22Rv1 (cell line): ENCODE measurements at regions not wholly inside any gene's neighbourhood (a gene's known extent, or its start where the extent isn't known, plus 50 kb on each side); places are given as distances from the start of the nearest gene placed in this dataset.

Experiments used
- CTCF ChIP-seq: fragments of 450-650 bp; IDR thresholded peaks from 2 replicates; pipeline ENCODE4 v1.5.1; 2017; ENCODE audit warnings: mild to moderate bottlenecking
- ZFX ChIP-seq: fragments of 450-650 bp; IDR thresholded peaks from 2 replicates; pipeline ENCODE4 v1.6.1; 2017; ENCODE audit warnings: antibody characterized with exemption, borderline replicate concordance

GRCh38 chr14:26218861-26219260, 379.0 kb downstream of the NOVA1 start:
- TF ChIP-seq CTCF (no peak), ZFX (no peak)
